ENCODE measurements at regions not wholly inside any gene's neighbourhood (a gene's known extent, or its start where the extent isn't known, plus 50 kb on each side); places are given as distances from the start of the nearest gene placed in this dataset.

GRCh38 chr12:47547077-47547476, 158.8 kb downstream of the RPAP3 start:
- Histone ChIP-seq H3K4me3 (ENCODE audit: low read depth, low read length) (no peak overlapping the region), H3K27me3 (no peaks in the 10 kb centered on the region; the same call in 1 of the 2 replicates), H3K9me3 (no peaks in the 10 kb centered on the region), H3K4me1 (no peaks in the 10 kb centered on the region), H3K36me3 (no peaks in the 10 kb centered on the region)
- peak; percentile 54 for TF ChIP-seq CTCF (IDR thresholded peaks at IDR 0.05; ENCODE audit: low read depth, low read length)
- no peak for DNase-seq

- no peak for DNase-seq
- Histone ChIP-seq H3K27me3 (no peaks in the 10 kb centered on the region; the same call in 1 of the 2 replicates), H3K9me3 (no peaks in the 10 kb centered on the region), H3K36me3 (no peaks in the 10 kb centered on the region), H3K4me1 (no peaks in the 10 kb centered on the region), H3K4me3 (ENCODE audit: low read depth, low read length) (no peak overlapping the region)
- no peak for TF ChIP-seq CTCF (IDR thresholded peaks at IDR 0.05; ENCODE audit: low read depth, low read length)
Measured at GRCh38 chr12:47545938-47546609, 159.8 kb downstream of the RPAP3 start.

- Histone ChIP-seq H3K27me3 (peaks cover 12% of the 10 kb centered on the region), H3K4me1 (no peaks in the 10 kb centered on the region), H3K4me3 (ENCODE audit: low read depth, low read length) (no peak overlapping the region), H3K36me3 (no peaks in the 10 kb centered on the region), H3K9me3 (no peaks in the 10 kb centered on the region)
- no peak for TF ChIP-seq CTCF (IDR thresholded peaks at IDR 0.05; ENCODE audit: low read depth, low read length)
- no peak for DNase-seq
Measured at GRCh38 chr12:47534695-47535094, 171.1 kb downstream of the RPAP3 start.

GRCh38 chr12:47530050-47530449, 175.8 kb downstream of the RPAP3 start:
- no peak for DNase-seq
- Histone ChIP-seq H3K9me3 (no peaks in the 10 kb centered on the region), H3K27me3 (no peaks in the 10 kb centered on the region; the same call in 1 of the 2 replicates), H3K36me3 (no peaks in the 10 kb centered on the region), H3K4me3 (ENCODE audit: low read depth, low read length) (no peak overlapping the region), H3K4me1 (no peaks in the 10 kb centered on the region)
- TF ChIP-seq CTCF (IDR thresholded peaks at IDR 0.05; ENCODE audit: low read depth, low read length), result no peak

- no peak for TF ChIP-seq CTCF (IDR thresholded peaks at IDR 0.05; ENCODE audit: low read depth, low read length)
- Histone ChIP-seq H3K9me3 (no peaks in the 10 kb centered on the region), H3K4me1 (no peaks in the 10 kb centered on the region), H3K36me3 (no peaks in the 10 kb centered on the region), H3K4me3 (ENCODE audit: low read depth, low read length) (no peak overlapping the region), H3K27me3 (no peaks in the 10 kb centered on the region)
- DNase-seq, result no peak
Measured at GRCh38 chr12:47527816-47528215, 178.0 kb downstream of the RPAP3 start.

- H3K9me3 ChIP-seq, result no peaks in the 10 kb centered on the region
Measured at GRCh38 chr12:47520029-47520428, 185.8 kb downstream of the RPAP3 start.

More at GRCh38 chr12:47520029-47520428, 185.8 kb downstream of the RPAP3 start:
- no peak for DNase-seq
- H3K36me3 ChIP-seq, result no peaks in the 10 kb centered on the region
- TF ChIP-seq CTCF (IDR thresholded peaks at IDR 0.05; ENCODE audit: low read depth, low read length), result no peak
- H3K4me1 ChIP-seq, result no peaks in the 10 kb centered on the region
- H3K4me3 ChIP-seq (ENCODE audit: low read depth, low read length), result no peak overlapping the region
- no peaks in the 10 kb centered on the region for H3K27me3 ChIP-seq
